HG02981 (cell line): ENCODE measurements at regions not wholly inside any gene's neighbourhood (a gene's known extent, or its start where the extent isn't known, plus 50 kb on each side); places are given as distances from the start of the nearest gene placed in this dataset.
"Not testable (repeated sequence)": the region's sequence is repeated elsewhere in the genome, so short reads cannot be mapped to it uniquely, and the experiment has no call there.

ENCODE experiments used
- ATAC-seq: cut with Tn5 transposase; IDR thresholded peaks from one replicate; pipeline ENCODE4 v1.9.1; 2021; ENCODE audit warnings: mild to moderate bottlenecking, moderate library complexity; ENCODE audit not compliant: unreplicated experiment

- ATAC-seq: not testable (repeated sequence)
Observed at GRCh38 chr4:131724847-131725246, 1424.2 kb upstream of the PCDH10 start.

GRCh38 chr4:131725521-131725920 lies 1423.6 kb upstream of the PCDH10 start:
- ATAC-seq: not testable (repeated sequence)

- not testable (repeated sequence) for ATAC-seq
Observed at GRCh38 chr4:131726940-131727339, 1422.2 kb upstream of the PCDH10 start.

DNA sequence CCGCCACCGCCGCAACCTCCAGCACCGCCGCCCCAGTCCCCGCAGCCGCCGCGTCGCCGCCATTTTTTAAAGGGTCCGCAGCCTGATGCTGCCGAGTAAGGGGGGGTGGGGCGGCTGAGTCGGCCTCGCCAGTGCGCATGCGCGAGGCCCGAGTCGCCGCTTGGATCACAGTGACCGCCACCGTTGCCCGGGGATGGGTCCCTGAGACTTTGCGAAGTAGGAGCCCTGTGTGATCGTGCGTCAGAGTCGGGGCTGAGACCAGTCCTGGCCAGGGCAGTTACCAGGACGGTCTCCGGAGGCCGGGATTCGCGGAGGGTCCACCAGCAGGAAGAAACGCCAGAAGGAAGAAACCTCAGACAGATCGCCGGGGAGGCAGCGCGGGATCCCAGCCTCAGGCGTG lies 1421.7 kb upstream of the PCDH10 start:
- not testable (repeated sequence) for ATAC-seq

GRCh38 chr4:131729205-131729604 lies 1419.9 kb upstream of the PCDH10 start:
- ATAC-seq: not testable (repeated sequence)

DNA sequence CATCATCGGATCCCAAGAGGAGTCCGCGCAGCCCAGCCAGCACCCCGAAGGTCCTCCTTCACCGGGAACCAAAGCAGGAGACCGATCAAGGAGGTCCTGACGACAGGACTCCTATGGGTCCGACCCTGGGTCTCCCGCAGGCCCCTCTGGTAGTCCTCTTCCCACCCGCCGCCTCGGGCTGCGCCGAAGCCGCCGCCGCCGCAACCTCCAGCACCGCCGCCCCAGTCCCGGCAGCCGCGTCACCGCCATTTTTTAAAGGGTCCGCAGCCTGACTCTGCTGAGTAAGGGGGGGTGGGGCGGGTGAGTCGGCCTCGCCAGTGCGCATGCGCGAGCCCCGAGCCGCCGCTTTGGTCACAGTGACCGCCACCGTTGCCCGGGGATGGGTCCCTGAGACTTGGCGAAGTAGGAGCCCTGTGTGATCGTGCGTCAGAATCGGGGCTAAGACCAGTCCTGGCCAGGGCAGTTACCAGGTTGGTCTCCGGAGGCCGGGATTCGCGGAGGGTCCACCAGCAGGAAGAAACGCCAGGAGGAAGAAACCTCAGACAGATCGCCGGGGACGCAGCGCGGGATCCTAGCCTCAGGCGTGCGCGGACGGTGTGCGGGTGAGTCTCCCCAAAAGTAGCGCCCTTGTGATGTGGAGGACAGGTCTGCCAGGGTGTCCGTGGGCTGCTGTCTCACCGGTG lies 1419.2 kb upstream of the PCDH10 start:
- not testable (repeated sequence) for ATAC-seq

DNA sequence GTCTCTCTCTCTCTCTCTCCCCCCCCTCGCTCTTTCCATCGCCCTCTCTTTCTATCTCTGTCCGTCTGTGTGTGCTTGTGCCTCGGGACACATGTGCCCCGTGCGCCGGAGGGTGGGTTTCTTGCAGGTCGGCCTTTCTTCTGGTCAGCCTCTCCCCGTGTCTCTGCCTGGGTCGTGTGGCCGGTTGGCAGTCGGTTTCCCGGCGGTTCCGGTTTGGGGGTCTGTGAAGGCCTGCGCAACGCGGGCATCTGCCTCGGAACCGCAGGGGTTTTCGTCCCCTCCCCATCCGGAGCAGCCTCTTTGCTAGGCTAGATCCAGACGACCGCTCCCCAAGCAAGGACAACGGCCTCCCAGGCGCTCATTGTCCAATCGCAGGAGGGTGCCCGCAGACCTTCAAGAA lies 1418.5 kb upstream of the PCDH10 start:
- not testable (repeated sequence) for ATAC-seq

DNA sequence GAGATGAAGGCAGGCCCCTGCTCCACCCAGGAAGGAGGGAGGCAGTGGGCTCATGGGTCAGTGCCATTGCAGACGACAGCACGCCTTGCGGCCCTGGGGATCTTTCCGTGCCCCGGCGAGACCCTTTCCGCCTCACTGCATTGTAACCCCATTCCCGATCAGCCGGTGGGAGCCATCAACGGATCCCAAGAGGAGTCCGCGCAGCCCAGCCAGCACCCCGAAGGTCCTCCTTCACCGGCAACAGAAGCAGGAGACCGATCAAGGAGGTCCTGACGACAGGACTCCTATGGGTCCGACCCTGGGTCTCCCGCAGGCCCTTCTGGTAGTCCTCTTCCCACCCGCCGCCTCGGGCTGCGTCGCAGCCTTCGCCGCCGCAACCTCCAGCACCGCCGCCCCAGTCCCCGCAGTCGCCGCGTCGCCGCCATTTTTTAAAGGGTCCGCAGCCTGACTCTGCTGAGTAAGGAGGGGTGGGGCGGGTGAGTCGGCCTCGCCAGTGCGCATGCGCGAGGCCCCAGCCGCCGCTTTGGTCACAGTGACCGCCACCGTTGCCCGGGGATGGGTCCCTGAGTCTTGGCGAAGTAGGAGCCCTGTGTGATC lies 1417.0 kb upstream of the PCDH10 start:
- ATAC-seq: not testable (repeated sequence)

DNA sequence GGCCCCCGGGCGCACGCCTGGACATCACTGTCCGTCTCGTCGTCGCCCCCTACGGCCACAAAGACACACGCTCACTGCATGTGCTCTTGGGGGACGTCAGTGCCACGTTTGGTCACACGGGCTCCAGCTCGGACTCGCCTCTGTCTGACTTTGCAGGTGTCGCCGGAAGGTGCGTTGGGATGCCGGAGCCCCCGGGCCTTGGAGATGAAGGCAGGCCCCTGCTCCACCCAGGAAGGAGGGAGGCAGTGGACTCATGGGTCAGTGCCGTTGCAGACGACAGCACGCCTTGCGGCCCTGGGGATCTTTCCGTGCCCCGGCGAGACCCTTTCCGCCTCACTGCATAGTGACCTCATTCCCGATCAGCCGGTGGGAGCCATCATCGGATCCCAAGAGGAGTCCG lies 1414.8 kb upstream of the PCDH10 start:
- not testable (repeated sequence) for ATAC-seq

- not testable (repeated sequence) for ATAC-seq
Observed at GRCh38 chr4:131734851-131735385, 1414.2 kb upstream of the PCDH10 start.

- not testable (repeated sequence) for ATAC-seq
Observed at GRCh38 chr4:131738991-131739390, 1410.1 kb upstream of the PCDH10 start.

DNA sequence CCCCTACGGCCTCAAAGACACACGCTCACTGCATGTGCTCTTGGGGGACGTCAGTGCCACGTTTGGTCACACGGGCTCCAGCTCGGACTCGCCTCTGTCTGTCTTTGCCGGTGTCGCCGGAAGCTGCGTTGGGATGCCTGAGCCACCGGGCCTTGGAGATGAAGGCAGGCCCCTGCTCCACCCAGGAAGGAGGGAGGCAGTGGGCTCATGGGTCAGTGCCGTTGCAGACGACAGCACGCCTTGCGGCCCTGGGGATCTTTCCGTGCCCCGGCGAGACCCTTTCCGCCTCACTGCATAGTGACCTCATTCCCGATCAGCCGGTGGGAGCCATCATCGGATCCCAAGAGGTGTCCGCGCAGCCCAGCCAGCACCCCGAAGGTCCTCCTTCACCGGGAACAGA lies 1407.3 kb upstream of the PCDH10 start:
- not testable (repeated sequence) for ATAC-seq

- not testable (repeated sequence) for ATAC-seq
Observed at GRCh38 chr4:131742536-131743205, 1406.4 kb upstream of the PCDH10 start.

DNA sequence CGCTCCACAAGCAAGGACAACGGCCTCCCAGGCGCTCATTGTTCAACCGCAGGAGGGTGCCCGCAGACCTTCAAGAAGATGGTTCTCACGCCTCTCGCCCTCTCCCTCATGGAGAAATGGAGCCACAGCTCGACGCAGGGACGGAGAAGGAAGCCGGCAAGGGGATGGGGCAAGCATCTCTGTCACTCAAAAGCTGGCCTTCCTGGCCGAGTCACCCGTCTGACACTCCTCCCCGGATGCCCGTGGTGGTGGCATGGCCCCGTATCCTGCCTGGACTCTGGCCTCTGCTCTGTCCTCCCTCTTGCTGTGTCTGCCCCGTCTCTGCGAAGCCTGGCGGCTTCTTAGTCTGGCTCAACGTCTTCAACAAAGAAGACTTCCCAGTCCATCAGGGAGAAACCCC lies 1405.7 kb upstream of the PCDH10 start:
- not testable (repeated sequence) for ATAC-seq

DNA sequence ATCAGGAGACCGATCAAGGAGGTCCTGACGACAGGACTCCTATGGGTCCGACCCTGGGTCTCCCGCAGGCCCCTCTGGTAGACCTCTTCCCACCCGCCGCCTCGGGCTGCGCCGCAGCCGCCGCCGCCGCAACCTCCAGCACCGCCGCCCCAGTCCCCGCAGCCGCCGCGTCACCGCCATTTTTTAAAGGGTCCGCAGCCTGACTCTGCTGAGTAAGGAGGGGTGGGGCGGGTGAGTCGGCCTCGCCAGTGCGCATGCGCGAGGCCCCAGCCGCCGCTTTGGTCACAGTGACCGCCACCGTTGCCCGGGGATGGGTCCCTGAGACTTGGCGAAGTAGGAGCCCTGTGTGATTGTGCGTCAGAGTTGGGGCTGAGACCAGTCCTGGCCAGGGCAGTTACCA lies 1401.9 kb upstream of the PCDH10 start:
- not testable (repeated sequence) for ATAC-seq

DNA sequence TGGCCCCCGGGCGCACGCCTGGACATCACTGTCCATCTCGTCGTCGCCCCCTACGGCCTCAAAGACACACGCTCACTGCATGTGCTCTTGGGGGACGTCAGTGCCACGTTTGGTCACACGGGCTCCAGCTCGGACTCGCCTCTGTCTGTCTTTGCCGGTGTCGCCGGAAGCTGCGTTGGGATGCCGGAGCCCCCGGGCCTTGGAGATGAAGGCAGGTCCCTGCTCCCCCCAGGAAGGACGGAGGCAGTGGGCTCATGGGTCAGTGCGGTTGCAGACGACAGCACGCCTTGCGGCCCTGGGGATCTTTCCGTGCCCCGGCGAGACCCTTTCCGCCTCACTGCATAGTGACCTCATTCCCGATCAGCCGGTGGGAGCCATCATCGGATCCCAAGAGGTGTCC lies 1399.9 kb upstream of the PCDH10 start:
- not testable (repeated sequence) for ATAC-seq

GRCh38 chr4:131750006-131750405 lies 1399.1 kb upstream of the PCDH10 start:
- not testable (repeated sequence) for ATAC-seq

GRCh38 chr4:131750469-131750868 lies 1398.6 kb upstream of the PCDH10 start:
- not testable (repeated sequence) for ATAC-seq

- not testable (repeated sequence) for ATAC-seq
Observed at GRCh38 chr4:131762234-131762633, 1386.9 kb upstream of the PCDH10 start.

- no peak for ATAC-seq
Observed at GRCh38 chr4:131764730-131765129, 1384.4 kb upstream of the PCDH10 start.

- ATAC-seq: not testable (repeated sequence)
Observed at GRCh38 chr4:131774382-131774781, 1374.7 kb upstream of the PCDH10 start.

- not testable (repeated sequence) for ATAC-seq
Observed at GRCh38 chr4:131810565-131810964, 1338.5 kb upstream of the PCDH10 start.
